ENCODE measurements at regions not wholly inside any gene's neighbourhood (a gene's known extent, or its start where the extent isn't known, plus 50 kb on each side); places are given as distances from the start of the nearest gene placed in this dataset.
"Not testable (repeated sequence)": the region's sequence is repeated elsewhere in the genome, so short reads cannot be mapped to it uniquely, and the experiment has no call there.

- Histone ChIP-seq H3K27me3 (no peaks in the 10 kb centered on the region), H3K4me3 (no peak overlapping the region), H3K9me3 (no peaks in the 10 kb centered on the region), H3K4me1 (peaks cover 0 to 17% (median 0%) of the 10 kb centered on the region in 12 donors), H3K27ac (no peak overlapping the region), H3K36me3 (no peaks in the 10 kb centered on the region)
- WGBS, 4 donors, result 48 to 63% (median 56%) methylated on average over 8 of the region's 8 CpGs
- intact Hi-C loops (cut with DNase I), result no loop called here
- ATAC-seq, result no peak
- no peak for TF ChIP-seq CTCF (IDR thresholded peaks at IDR 0.05)
- TF ChIP-seq POLR2A (IDR thresholded peaks at IDR 0.05), result no peak
- no peak for DNase-seq
Measured at GRCh38 chr6:7016226-7016625, 91.5 kb upstream of the RREB1 start.

DNA sequence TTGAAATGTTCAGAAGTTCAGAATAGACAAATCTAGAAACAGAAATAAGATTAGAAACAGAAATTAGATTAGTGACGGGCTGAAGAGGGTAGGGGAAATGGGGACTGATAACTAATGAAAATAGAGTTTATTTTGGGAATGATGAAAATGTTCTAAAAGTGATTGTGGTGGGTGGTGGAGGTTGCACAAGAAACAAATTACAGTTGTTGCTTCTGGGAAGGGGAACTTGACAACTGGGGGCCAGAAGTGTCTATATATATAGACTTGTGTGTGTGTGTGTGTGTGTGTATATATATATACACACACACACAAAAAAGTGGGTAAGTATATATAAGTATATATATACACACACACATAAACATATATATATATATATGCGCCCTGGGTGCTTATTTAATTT is 86.5 kb upstream of the RREB1 start:
- H3K9me3 ChIP-seq, result no peaks in the 10 kb centered on the region
- no peak for ATAC-seq
- H3K36me3 ChIP-seq, result no peaks in the 10 kb centered on the region
- intact Hi-C loops (cut with DNase I), result no loop called here
- H3K27ac ChIP-seq, result no peak overlapping the region
- 76 to 88% (median 81%) methylated on average over 2 of the region's 2 CpGs for WGBS, 4 donors
- H3K4me3 ChIP-seq, result no peak overlapping the region
- DNase-seq, result no peak
- TF ChIP-seq CTCF (IDR thresholded peaks at IDR 0.05) (no peak), POLR2A (IDR thresholded peaks at IDR 0.05) (no peak)
- H3K27me3 ChIP-seq, result no peaks in the 10 kb centered on the region
- H3K4me1 ChIP-seq, result peaks cover 0 to 9% (median 0%) of the 10 kb centered on the region in 12 donors

DNA sequence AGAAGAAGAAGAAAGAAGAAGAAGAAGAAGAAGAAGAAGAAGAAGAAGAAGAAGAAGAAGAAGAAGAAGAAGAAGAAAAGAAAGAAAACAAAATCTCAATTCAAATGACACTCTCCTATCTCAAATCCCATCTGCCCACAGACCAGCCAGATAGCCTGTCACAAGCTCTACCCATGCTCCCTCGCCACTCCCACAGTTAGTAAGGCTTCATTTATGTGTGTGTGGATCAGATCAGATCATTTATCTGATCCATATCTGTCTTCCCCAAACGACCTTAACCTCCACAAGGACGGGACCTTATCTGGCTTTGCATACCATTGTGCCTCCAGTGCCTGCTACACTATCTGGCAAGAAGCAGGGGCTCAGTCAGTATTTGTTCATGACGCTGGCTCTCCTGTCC is 81.9 kb upstream of the RREB1 start:
- ATAC-seq, result no peak
- H3K27ac ChIP-seq, result no peak overlapping the region
- intact Hi-C loops (cut with DNase I), result no loop called here
- whole genome bisulfite sequencing, 4 donors, result 49 to 63% (median 60%) methylated on average over 4 of the region's 4 CpGs
- H3K9me3 ChIP-seq, result no peaks in the 10 kb centered on the region
- no peak overlapping the region for H3K4me3 ChIP-seq
- DNase-seq, result no peak
- no peaks in the 10 kb centered on the region for H3K4me1 ChIP-seq
- TF ChIP-seq CTCF (IDR thresholded peaks at IDR 0.05) (no peak), POLR2A (IDR thresholded peaks at IDR 0.05) (no peak)
- no peaks in the 10 kb centered on the region for H3K36me3 ChIP-seq
- no peaks in the 10 kb centered on the region for H3K27me3 ChIP-seq

- H3K27ac ChIP-seq; H3K4me3 ChIP-seq; H3K27me3 ChIP-seq; H3K9me3 ChIP-seq; H3K36me3 ChIP-seq; intact Hi-C loops (cut with DNase I); DNase-seq; ATAC-seq: not testable (repeated sequence)
- H3K4me1 ChIP-seq, result peaks cover 0 to 21% (median 0%) of the 10 kb centered on the region in 12 donors
Measured at GRCh38 chr6:7028963-7029362, 78.8 kb upstream of the RREB1 start.

- H3K4me1 ChIP-seq, result peaks cover 0 to 31% (median 0%) of the 10 kb centered on the region in 12 donors
- intact Hi-C loops (cut with DNase I); H3K4me3 ChIP-seq; H3K36me3 ChIP-seq; H3K9me3 ChIP-seq; ATAC-seq; DNase-seq; H3K27ac ChIP-seq; H3K27me3 ChIP-seq: not testable (repeated sequence)
- WGBS, 4 donors, result 68 to 99% (median 78%) methylated on average over 4 of the region's 4 CpGs
Measured at GRCh38 chr6:7030968-7031367, 76.8 kb upstream of the RREB1 start.

Data from heart left ventricle (tissue), 16 donors.